ENCODE measurements at regions not wholly inside any gene's neighbourhood (a gene's known extent, or its start where the extent isn't known, plus 50 kb on each side); places are given as distances from the start of the nearest gene placed in this dataset.

- Histone ChIP-seq H3K9ac (ENCODE audit: low read length) (no peak overlapping the region), H3K14ac (ENCODE audit: low read length) (no peak overlapping the region), H4K91ac (ENCODE audit: low read depth, low read length) (no peak overlapping the region), H3K27me3 (ENCODE audit: insufficient read depth, low read length) (no peaks in the 10 kb centered on the region), H3K4me2 (ENCODE audit: low read length) (no peak overlapping the region), H3K79me1 (ENCODE audit: low read length) (no peaks in the 10 kb centered on the region), H4K8ac (ENCODE audit: low read depth, low read length) (no peak overlapping the region), H3K27ac (ENCODE audit: low read depth, low read length) (no peak overlapping the region), H3K79me2 (ENCODE audit: control insufficient read depth, insufficient read depth, low read length, poor library complexity) (no peaks in the 10 kb centered on the region), H3K4ac (ENCODE audit: low read depth, low read length) (no peak overlapping the region), H2BK5ac (ENCODE audit: low read depth, low read length, poor library complexity) (no peak overlapping the region), H2BK12ac (ENCODE audit: low read length) (no peak overlapping the region), H3K23ac (ENCODE audit: low read length) (no peak overlapping the region), H3K9me3 (ENCODE audit: insufficient read depth, low read depth, low read length) (no peaks in the 10 kb centered on the region), H2AK5ac (ENCODE audit: low read length) (no peak overlapping the region), H3K4me1 (ENCODE audit: control insufficient read depth in 1 of 2, insufficient read depth in 2 of 2, low read length in 2 of 2) (no peaks in the 10 kb centered on the region), H2AFZ (ENCODE audit: insufficient read depth, low read length, poor library complexity) (no peak overlapping the region), H2BK120ac (ENCODE audit: insufficient read depth, low read length, poor library complexity) (no peak overlapping the region), H4K12ac (ENCODE audit: low read depth, low read length) (no peak overlapping the region), H3K4me3 (ENCODE audit: low read depth, low read length) (no peak overlapping the region), H3K18ac (ENCODE audit: low read length) (no peak overlapping the region), H3K36me3 (ENCODE audit: control insufficient read depth in 1 of 2, insufficient read depth in 2 of 2, low read length in 2 of 2) (no peaks in the 10 kb centered on the region)
- no CpG with 5 or more reads among the region's 2 CpGs for WGBS (ENCODE audit: extremely low coverage, insufficient coverage, insufficient read length)
- no peak for DNase-seq
These were observed 66.0 kb upstream of the TRIM9 start for GRCh38 chr14:51160871-51161270.

- H3K9me3 ChIP-seq (ENCODE audit: insufficient read depth, low read depth, low read length) = no peaks in the 10 kb centered on the region
- H3K23ac ChIP-seq (ENCODE audit: low read length) = no peak overlapping the region
- no peaks in the 10 kb centered on the region for H3K79me2 ChIP-seq (ENCODE audit: control insufficient read depth, insufficient read depth, low read length, poor library complexity)
- no peak overlapping the region for H3K18ac ChIP-seq (ENCODE audit: low read length)
- no peaks in the 10 kb centered on the region for H3K4me1 ChIP-seq (ENCODE audit: control insufficient read depth in 1 of 2, insufficient read depth in 2 of 2, low read length in 2 of 2)
- H2BK5ac ChIP-seq (ENCODE audit: low read depth, low read length, poor library complexity) = no peak overlapping the region
- H3K4ac ChIP-seq (ENCODE audit: low read depth, low read length) = no peak overlapping the region
- H4K91ac ChIP-seq (ENCODE audit: low read depth, low read length) = no peak overlapping the region
- WGBS (ENCODE audit: extremely low coverage, insufficient coverage, insufficient read length) = no CpG with 5 or more reads among the region's 3 CpGs
- no peak overlapping the region for H4K8ac ChIP-seq (ENCODE audit: low read depth, low read length)
- no peak overlapping the region for H2BK120ac ChIP-seq (ENCODE audit: insufficient read depth, low read length, poor library complexity)
- no peak overlapping the region for H2BK12ac ChIP-seq (ENCODE audit: low read length)
- no peak overlapping the region for H3K27ac ChIP-seq (ENCODE audit: low read depth, low read length)
- no peak for DNase-seq
- no peak overlapping the region for H3K4me2 ChIP-seq (ENCODE audit: low read length)
- H3K9ac ChIP-seq (ENCODE audit: low read length) = no peak overlapping the region
- H3K4me3 ChIP-seq (ENCODE audit: low read depth, low read length) = no peak overlapping the region
- no peak overlapping the region for H2AK5ac ChIP-seq (ENCODE audit: low read length)
- no peaks in the 10 kb centered on the region for H3K36me3 ChIP-seq (ENCODE audit: control insufficient read depth in 1 of 2, insufficient read depth in 2 of 2, low read length in 2 of 2)
- no peak overlapping the region for H4K12ac ChIP-seq (ENCODE audit: low read depth, low read length)
- no peaks in the 10 kb centered on the region for H3K79me1 ChIP-seq (ENCODE audit: low read length)
- no peaks in the 10 kb centered on the region for H3K27me3 ChIP-seq (ENCODE audit: insufficient read depth, low read length)
- H2AFZ ChIP-seq (ENCODE audit: insufficient read depth, low read length, poor library complexity) = no peak overlapping the region
- H3K14ac ChIP-seq (ENCODE audit: low read length) = no peak overlapping the region
These were observed 70.5 kb upstream of the TRIM9 start for GRCh38 chr14:51165415-51165814.

GRCh38 chr14:51167587-51168214 lies 72.3 kb upstream of the TMX1 start:
- Histone ChIP-seq H3K4me2 (ENCODE audit: low read length) (no peak overlapping the region), H3K4ac (ENCODE audit: low read depth, low read length) (no peak overlapping the region), H3K79me2 (ENCODE audit: control insufficient read depth, insufficient read depth, low read length, poor library complexity) (no peaks in the 10 kb centered on the region), H3K14ac (ENCODE audit: low read length) (no peak overlapping the region), H2AK5ac (ENCODE audit: low read length) (no peak overlapping the region), H3K79me1 (ENCODE audit: low read length) (no peaks in the 10 kb centered on the region), H3K4me3 (ENCODE audit: low read depth, low read length) (no peak overlapping the region), H3K9me3 (ENCODE audit: insufficient read depth, low read depth, low read length) (no peaks in the 10 kb centered on the region), H2AFZ (ENCODE audit: insufficient read depth, low read length, poor library complexity) (no peak overlapping the region), H2BK12ac (ENCODE audit: low read length) (no peak overlapping the region), H4K91ac (ENCODE audit: low read depth, low read length) (no peak overlapping the region), H2BK120ac (ENCODE audit: insufficient read depth, low read length, poor library complexity) (no peak overlapping the region), H2BK5ac (ENCODE audit: low read depth, low read length, poor library complexity) (no peak overlapping the region), H3K27ac (ENCODE audit: low read depth, low read length) (no peak overlapping the region), H3K9ac (ENCODE audit: low read length) (no peak overlapping the region), H4K12ac (ENCODE audit: low read depth, low read length) (no peak overlapping the region), H3K36me3 (ENCODE audit: control insufficient read depth in 1 of 2, insufficient read depth in 2 of 2, low read length in 2 of 2) (no peaks in the 10 kb centered on the region), H3K27me3 (ENCODE audit: insufficient read depth, low read length) (no peaks in the 10 kb centered on the region), H3K18ac (ENCODE audit: low read length) (no peak overlapping the region), H3K23ac (ENCODE audit: low read length) (no peak overlapping the region), H3K4me1 (ENCODE audit: control insufficient read depth in 1 of 2, insufficient read depth in 2 of 2, low read length in 2 of 2) (no peaks in the 10 kb centered on the region), H4K8ac (ENCODE audit: low read depth, low read length) (no peak overlapping the region)
- DNase-seq = no peak

GRCh38 chr14:51168215-51168613 lies 71.8 kb upstream of the TMX1 start:
- no peak overlapping the region for H2BK12ac ChIP-seq (ENCODE audit: low read length)
- no peak overlapping the region for H4K91ac ChIP-seq (ENCODE audit: low read depth, low read length)
- no peak overlapping the region for H3K4me3 ChIP-seq (ENCODE audit: low read depth, low read length)
- H3K79me1 ChIP-seq (ENCODE audit: low read length) = no peaks in the 10 kb centered on the region
- H3K18ac ChIP-seq (ENCODE audit: low read length) = no peak overlapping the region
- H4K12ac ChIP-seq (ENCODE audit: low read depth, low read length) = no peak overlapping the region
- no CpG with 5 or more reads among the region's 2 CpGs for WGBS (ENCODE audit: extremely low coverage, insufficient coverage, insufficient read length)
- no peak overlapping the region for H4K8ac ChIP-seq (ENCODE audit: low read depth, low read length)
- H3K4me2 ChIP-seq (ENCODE audit: low read length) = no peak overlapping the region
- H3K9ac ChIP-seq (ENCODE audit: low read length) = no peak overlapping the region
- no peak overlapping the region for H3K27ac ChIP-seq (ENCODE audit: low read depth, low read length)
- no peaks in the 10 kb centered on the region for H3K27me3 ChIP-seq (ENCODE audit: insufficient read depth, low read length)
- no peaks in the 10 kb centered on the region for H3K79me2 ChIP-seq (ENCODE audit: control insufficient read depth, insufficient read depth, low read length, poor library complexity)
- H3K14ac ChIP-seq (ENCODE audit: low read length) = no peak overlapping the region
- H3K4me1 ChIP-seq (ENCODE audit: control insufficient read depth in 1 of 2, insufficient read depth in 2 of 2, low read length in 2 of 2) = no peaks in the 10 kb centered on the region
- H2BK5ac ChIP-seq (ENCODE audit: low read depth, low read length, poor library complexity) = no peak overlapping the region
- H3K4ac ChIP-seq (ENCODE audit: low read depth, low read length) = no peak overlapping the region
- H3K9me3 ChIP-seq (ENCODE audit: insufficient read depth, low read depth, low read length) = no peaks in the 10 kb centered on the region
- no peak overlapping the region for H2AFZ ChIP-seq (ENCODE audit: insufficient read depth, low read length, poor library complexity)
- no peak overlapping the region for H2AK5ac ChIP-seq (ENCODE audit: low read length)
- H2BK120ac ChIP-seq (ENCODE audit: insufficient read depth, low read length, poor library complexity) = no peak overlapping the region
- DNase-seq = no peak
- H3K36me3 ChIP-seq (ENCODE audit: control insufficient read depth in 1 of 2, insufficient read depth in 2 of 2, low read length in 2 of 2) = no peaks in the 10 kb centered on the region
- no peak overlapping the region for H3K23ac ChIP-seq (ENCODE audit: low read length)
